ENCODE measurements at regions not wholly inside any gene's neighbourhood (a gene's known extent, or its start where the extent isn't known, plus 50 kb on each side); places are given as distances from the start of the nearest gene placed in this dataset.

DNA sequence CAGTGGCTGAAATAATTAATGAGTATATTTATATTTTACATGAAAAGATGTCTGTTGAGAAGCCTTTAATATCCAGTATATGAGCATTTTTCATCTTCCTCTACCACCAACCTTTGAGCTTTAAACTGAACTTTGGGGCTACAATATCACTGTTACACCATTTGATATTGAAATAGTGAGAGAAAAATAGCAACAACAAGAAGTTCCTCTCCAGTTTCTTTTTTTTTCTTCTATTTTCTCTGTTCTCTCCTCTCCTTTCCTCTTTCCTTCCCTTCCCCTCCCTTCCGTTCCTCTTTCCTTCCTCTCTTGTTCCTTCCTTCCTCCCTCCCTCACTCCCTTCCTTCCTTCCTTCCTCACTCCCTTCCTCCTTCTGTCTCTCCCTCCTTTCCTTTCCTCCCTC lies 1591.4 kb downstream of the PLA2G4A start:
- TF ChIP-seq, protein P1, sequence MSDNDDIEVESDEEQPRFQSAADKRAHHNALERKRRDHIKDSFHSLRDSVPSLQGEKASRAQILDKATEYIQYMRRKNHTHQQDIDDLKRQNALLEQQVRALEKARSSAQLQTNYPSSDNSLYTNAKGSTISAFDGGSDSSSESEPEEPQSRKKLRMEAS (IDR thresholded peaks at IDR 0.05) = no peak
- TF ChIP-seq FOXM1 (IDR thresholded peaks at IDR 0.05; ENCODE audit: borderline replicate concordance, low read depth) = no peak
- TF ChIP-seq REST (IDR thresholded peaks at IDR 0.05; ENCODE audit: low read depth) = no peak
- no peak for TF ChIP-seq NFIC (IDR thresholded peaks at IDR 0.05)
- TF ChIP-seq TCF12 (IDR thresholded peaks at IDR 0.05; ENCODE audit: low read depth) = no peak
- no peak for TF ChIP-seq EP300 (IDR thresholded peaks at IDR 0.05; ENCODE audit: borderline replicate concordance)
- no peak for TF ChIP-seq TAF1 (IDR thresholded peaks at IDR 0.05; ENCODE audit: low read depth)

DNA sequence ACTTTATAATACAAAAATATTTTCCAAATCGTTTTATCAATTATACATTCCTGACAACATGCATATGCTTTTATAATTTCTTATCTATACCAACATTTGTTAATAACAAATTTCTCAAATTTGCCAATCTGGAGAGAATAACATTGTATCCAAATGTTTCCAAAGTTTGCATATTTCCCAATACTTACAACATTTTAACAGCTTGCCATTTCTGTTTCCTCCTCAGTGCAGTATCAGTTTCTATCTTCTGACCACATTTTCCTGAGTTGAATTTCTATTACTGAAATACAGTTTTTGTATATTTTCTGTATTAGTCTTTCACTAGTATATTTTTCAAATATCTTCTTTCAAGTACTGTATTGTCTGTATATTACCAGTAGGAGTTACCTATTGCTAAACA lies 1594.3 kb downstream of the PLA2G4A start:
- TF ChIP-seq RAD21 (IDR thresholded peaks at IDR 0.05; ENCODE audit: low read depth) = no peak
- no peak for TF ChIP-seq REST (IDR thresholded peaks at IDR 0.05; ENCODE audit: low read depth)
- TF ChIP-seq FOXM1 (IDR thresholded peaks at IDR 0.05; ENCODE audit: borderline replicate concordance, low read depth) = no peak
- TF ChIP-seq TAF1 (IDR thresholded peaks at IDR 0.05; ENCODE audit: low read depth) = no peak
- TF ChIP-seq CEBPB (IDR thresholded peaks at IDR 0.05) = no peak
- TF ChIP-seq ZBTB7A (IDR thresholded peaks at IDR 0.05; ENCODE audit: low read depth) = no peak
- no peak for TF ChIP-seq NFIC (IDR thresholded peaks at IDR 0.05)
- TF ChIP-seq TEAD4 (IDR thresholded peaks at IDR 0.05) = no peak
- TF ChIP-seq, protein P2, sequence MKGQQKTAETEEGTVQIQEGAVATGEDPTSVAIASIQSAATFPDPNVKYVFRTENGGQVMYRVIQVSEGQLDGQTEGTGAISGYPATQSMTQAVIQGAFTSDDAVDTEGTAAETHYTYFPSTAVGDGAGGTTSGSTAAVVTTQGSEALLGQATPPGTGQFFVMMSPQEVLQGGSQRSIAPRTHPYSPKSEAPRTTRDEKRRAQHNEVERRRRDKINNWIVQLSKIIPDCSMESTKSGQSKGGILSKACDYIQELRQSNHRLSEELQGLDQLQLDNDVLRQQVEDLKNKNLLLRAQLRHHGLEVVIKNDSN (IDR thresholded peaks at IDR 0.05) = no peak
- TF ChIP-seq EGR1 (IDR thresholded peaks at IDR 0.05) = no peak
- TF ChIP-seq, protein P1 (IDR thresholded peaks at IDR 0.05) = no peak

DNA sequence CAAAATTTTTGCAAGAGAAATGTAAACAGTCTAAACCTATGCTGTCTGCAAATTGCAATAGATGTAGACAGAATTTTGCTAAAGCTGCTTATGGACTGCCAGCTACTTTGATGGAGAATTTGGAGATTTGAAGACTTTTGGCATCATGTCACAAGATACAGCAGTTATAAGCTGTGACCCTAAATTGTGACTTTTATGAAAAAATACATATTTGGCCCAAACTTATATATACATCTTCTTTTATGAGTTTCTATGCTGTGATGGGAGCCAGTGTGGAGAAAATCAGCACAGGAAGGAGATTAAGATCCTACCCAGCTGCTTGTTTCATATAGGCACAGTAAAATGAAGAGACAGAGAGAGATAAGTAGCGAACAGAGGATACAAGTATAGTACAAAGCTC lies 1595.4 kb downstream of the PLA2G4A start:
- no peak for TF ChIP-seq FOXM1 (IDR thresholded peaks at IDR 0.05; ENCODE audit: borderline replicate concordance, low read depth)
- TF ChIP-seq, protein P1 (IDR thresholded peaks at IDR 0.05) = no peak
- TF ChIP-seq REST (IDR thresholded peaks at IDR 0.05; ENCODE audit: low read depth) = no peak
- TF ChIP-seq EGR1 (IDR thresholded peaks at IDR 0.05) = no peak
- TF ChIP-seq TAF1 (IDR thresholded peaks at IDR 0.05; ENCODE audit: low read depth) = no peak
- no peak for TF ChIP-seq TCF12 (IDR thresholded peaks at IDR 0.05; ENCODE audit: low read depth)
- TF ChIP-seq TEAD4 (IDR thresholded peaks at IDR 0.05) = no peak
- no peak for TF ChIP-seq EP300 (IDR thresholded peaks at IDR 0.05; ENCODE audit: borderline replicate concordance)

DNA sequence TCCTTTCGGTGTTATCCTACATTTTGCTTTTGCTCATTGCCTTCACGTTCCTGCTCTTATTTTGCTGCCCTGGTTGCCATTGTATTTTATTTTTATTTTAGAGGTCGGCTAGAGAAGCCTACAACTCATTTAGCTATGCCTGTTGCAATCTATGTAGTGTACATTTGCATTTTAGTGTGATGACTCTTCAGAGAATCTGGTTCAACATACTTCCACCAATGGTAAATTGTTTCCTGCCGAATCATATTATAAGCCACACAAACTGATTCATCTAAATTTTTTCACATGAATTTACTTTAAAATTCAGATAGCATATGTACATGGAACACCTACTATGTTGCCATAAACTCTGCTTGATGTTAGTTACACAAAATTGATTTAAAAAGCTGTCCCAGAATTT lies 1596.9 kb downstream of the PLA2G4A start:
- TF ChIP-seq TEAD4 (IDR thresholded peaks at IDR 0.05) (no peak), RAD21 (IDR thresholded peaks at IDR 0.05; ENCODE audit: low read depth) (no peak), CEBPB (IDR thresholded peaks at IDR 0.05) (no peak), TCF12 (IDR thresholded peaks at IDR 0.05; ENCODE audit: low read depth) (no peak), EGR1 (IDR thresholded peaks at IDR 0.05) (no peak), YY1 (IDR thresholded peaks at IDR 0.05; ENCODE audit: low read depth) (no peak), ZBTB7A (IDR thresholded peaks at IDR 0.05; ENCODE audit: low read depth) (no peak), FOXM1 (IDR thresholded peaks at IDR 0.05; ENCODE audit: borderline replicate concordance, low read depth) (no peak), TAF1 (IDR thresholded peaks at IDR 0.05; ENCODE audit: low read depth) (no peak), CREB1 (IDR thresholded peaks at IDR 0.05; ENCODE audit: low read depth) (no peak)

DNA sequence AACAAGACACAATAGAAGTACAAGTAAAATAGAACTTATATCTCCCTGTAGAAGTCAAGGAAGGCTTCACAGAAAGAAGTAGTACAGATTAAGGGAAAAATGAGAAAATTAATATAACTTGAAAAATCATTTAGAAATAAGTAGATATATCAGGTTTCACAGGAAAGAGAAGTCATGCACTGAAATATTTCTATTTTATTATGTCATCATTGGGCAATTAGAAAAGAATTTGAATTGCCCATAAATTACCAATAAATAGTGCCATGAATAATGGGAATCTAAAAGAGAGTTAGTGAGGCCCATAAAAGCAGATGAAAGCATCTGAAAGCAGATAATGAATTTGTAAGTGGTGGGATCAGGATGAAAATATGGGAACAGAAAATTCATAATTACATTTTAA lies 1597.8 kb downstream of the PLA2G4A start:
- no peak for TF ChIP-seq CEBPB (IDR thresholded peaks at IDR 0.05)
- 0 out of 2 replicates have a peak, but pooled peaks have one; percentile 15 for TF ChIP-seq FOXM1 (IDR thresholded peaks at IDR 0.05; ENCODE audit: borderline replicate concordance, low read depth)
- TF ChIP-seq EGR1 (IDR thresholded peaks at IDR 0.05) = no peak
